H9 (cell line): ENCODE measurements at regions not wholly inside any gene's neighbourhood (a gene's known extent, or its start where the extent isn't known, plus 50 kb on each side); places are given as distances from the start of the nearest gene placed in this dataset.

Experiments
- DNase-seq: peaks from one replicate; pipeline ENCODE4 v3.0.0-alpha.2; 2017
- H2AFZ ChIP-seq: one replicate; pipeline ENCODE4 v1.6.1; 2013; ENCODE audit warnings: mild to moderate bottlenecking, low read length, control low read depth, moderate library complexity
- H2AK5ac ChIP-seq: 2 replicates; pipeline ENCODE4 v1.6.1; 2013; ENCODE audit warnings: low read length, control low read depth, mixed read lengths; ENCODE audit not compliant: insufficient read length
- H2BK120ac ChIP-seq: one replicate; pipeline ENCODE4 v1.6.1; 2013; ENCODE audit warnings: low read depth, mild to moderate bottlenecking, low read length, control low read depth, inconsistent platforms; ENCODE audit not compliant: poor library complexity, severe bottlenecking
- H2BK12ac ChIP-seq: 2 replicates; pipeline ENCODE4 v1.6.1; 2013; ENCODE audit warnings: low read length, control low read depth, mixed read lengths, low read depth; ENCODE audit not compliant: insufficient read length
- H2BK15ac ChIP-seq: 2 replicates; pipeline ENCODE4 v1.6.1; 2013; ENCODE audit warnings: low read depth, low read length, control low read depth
- H2BK20ac ChIP-seq: one replicate; pipeline ENCODE4 v1.6.1; 2013; ENCODE audit warnings: low read depth, mild to moderate bottlenecking, low read length, control low read depth, inconsistent platforms; ENCODE audit not compliant: poor library complexity, severe bottlenecking
- H2BK5ac ChIP-seq: 2 replicates; pipeline ENCODE4 v1.6.1; 2013; ENCODE audit warnings: low read length, control low read depth, mixed read lengths; ENCODE audit not compliant: insufficient read length
- H3K14ac ChIP-seq: 2 replicates; pipeline ENCODE4 v1.6.1; 2013; ENCODE audit warnings: low read length, control low read depth; ENCODE audit not compliant: insufficient read depth
- H3K18ac ChIP-seq: 2 replicates; pipeline ENCODE4 v1.6.1; 2013; ENCODE audit warnings: low read depth, mild to moderate bottlenecking, mixed read lengths, low read length, control low read depth; ENCODE audit not compliant: insufficient read length
- H3K23ac ChIP-seq: 2 replicates; pipeline ENCODE4 v1.6.1; 2013; ENCODE audit warnings: low read length, control low read depth, mixed read lengths, low read depth; ENCODE audit not compliant: insufficient read length
- H3K23me2 ChIP-seq: 2 replicates; pipeline ENCODE4 v1.6.1; 2013; ENCODE audit warnings: low read depth, mild to moderate bottlenecking, mixed read lengths, low read length, control low read depth; ENCODE audit not compliant: insufficient read length, poor library complexity, severe bottlenecking
- H3K27ac ChIP-seq: 2 replicates; pipeline ENCODE4 v1.5.1; 2013; ENCODE audit warnings: low read length, control low read depth, mixed read lengths, low read depth; ENCODE audit not compliant: insufficient read length
- H3K27me3 ChIP-seq: 2 replicates; pipeline ENCODE4 v1.6.1; 2013; ENCODE audit warnings: low read length, control low read depth, inconsistent platforms; ENCODE audit not compliant: insufficient read depth
- H3K4ac ChIP-seq: 2 replicates; pipeline ENCODE4 v1.6.1; 2013; ENCODE audit warnings: low read depth, mild to moderate bottlenecking, control low read depth, inconsistent platforms, low read length, moderate library complexity
- H3K4me1 ChIP-seq: 2 replicates; pipeline ENCODE4 v1.6.1; 2013; ENCODE audit warnings: low read length, control low read depth, inconsistent platforms; ENCODE audit not compliant: insufficient read depth
- H3K4me2 ChIP-seq: 2 replicates; pipeline ENCODE4 v1.6.1; 2013; ENCODE audit warnings: low read length, control low read depth, mixed read lengths; ENCODE audit not compliant: insufficient read length, insufficient read depth
- H3K56ac ChIP-seq: 2 replicates; pipeline ENCODE4 v1.6.1; 2013; ENCODE audit warnings: low read depth, mild to moderate bottlenecking, mixed read lengths, low read length, control low read depth; ENCODE audit not compliant: insufficient read length
- H3K79me1 ChIP-seq: 2 replicates; pipeline ENCODE4 v1.6.1; 2013; ENCODE audit warnings: low read depth, mild to moderate bottlenecking, moderate library complexity, low read length, control low read depth, inconsistent platforms; ENCODE audit not compliant: insufficient read depth, poor library complexity, severe bottlenecking
- H3K79me2 ChIP-seq: 2 replicates; pipeline ENCODE4 v1.6.1; 2013; ENCODE audit warnings: low read length, control low read depth, inconsistent platforms; ENCODE audit not compliant: insufficient read depth
- H3K9ac ChIP-seq: 2 replicates; pipeline ENCODE4 v1.6.1; 2013; ENCODE audit warnings: low read length, control low read depth, mixed read lengths; ENCODE audit not compliant: insufficient read length; ENCODE audit errors: extremely low read depth
- H3K9me3 ChIP-seq: one replicate; pipeline ENCODE4 v1.6.1; 2013; ENCODE audit warnings: low read depth, low read length, inconsistent platforms; ENCODE audit not compliant: control insufficient read depth
- H3T11ph ChIP-seq: one replicate; pipeline ENCODE4 v1.6.1; 2013; ENCODE audit warnings: mild to moderate bottlenecking, low read length, control low read depth, inconsistent platforms
- H4K20me1 ChIP-seq: one replicate; pipeline ENCODE4 v1.6.1; 2013; ENCODE audit not compliant: control insufficient read depth, insufficient read length, insufficient read depth
- H4K5ac ChIP-seq: 2 replicates; pipeline ENCODE4 v1.6.1; 2013; ENCODE audit warnings: low read depth, mild to moderate bottlenecking, mixed read lengths, low read length, control low read depth; ENCODE audit not compliant: insufficient read length
- H4K8ac ChIP-seq: replicated peaks from 2 replicates; pipeline ENCODE4 v1.6.1; 2013; ENCODE audit warnings: low read length, control low read depth, mixed read lengths, low read depth; ENCODE audit not compliant: insufficient read length
- H4K91ac ChIP-seq: 2 replicates; pipeline ENCODE4 v1.6.1; 2013; ENCODE audit warnings: low read depth, mild to moderate bottlenecking, moderate library complexity, mixed read lengths, low read length, control low read depth; ENCODE audit not compliant: insufficient read length
- H3K27ac Mint-ChIP-seq, 3 experiments: 2 replicates in 2 of 3; 3 replicates in 1 of 3; pipeline ENCODE4 v1.8.0; 2020 to 2021; ENCODE audit warnings: mixed read lengths in 3 of 3, mild to moderate bottlenecking in 1 of 3, moderate library complexity in 1 of 3
- H3K27me3 Mint-ChIP-seq: 2 replicates; pipeline ENCODE4 v1.8.0; 2021; ENCODE audit warnings: low read depth, mild to moderate bottlenecking, moderate library complexity, mixed read lengths
- H3K36me3 Mint-ChIP-seq, 3 experiments: 2 replicates in 2 of 3; 3 replicates in 1 of 3; pipeline ENCODE4 v1.8.0; 2020 to 2021; ENCODE audit warnings: low read depth in 3 of 3, mixed read lengths in 3 of 3; ENCODE audit not compliant: insufficient read depth in 1 of 3
- H3K4me1 Mint-ChIP-seq, 2 experiments: 2 replicates each; pipeline ENCODE4 v1.8.0; 2020; ENCODE audit warnings: mixed read lengths in 2 of 2
- H3K4me3 Mint-ChIP-seq, 2 experiments: 2 replicates in 1 of 2; 3 replicates in 1 of 2; pipeline ENCODE4 v1.8.0; 2020 to 2021; ENCODE audit warnings: mild to moderate bottlenecking in 2 of 2, mixed read lengths in 2 of 2, moderate library complexity in 1 of 2
- H3K9me3 Mint-ChIP-seq, 2 experiments: 2 replicates in 1 of 2; 3 replicates in 1 of 2; pipeline ENCODE4 v1.8.0; 2020; ENCODE audit warnings: mild to moderate bottlenecking in 2 of 2, mixed read lengths in 2 of 2, moderate library complexity in 1 of 2
- WGBS: extraction: QIAGEN DNeasy Blood & Tissue Kit; methylation state at CpG from one replicate; pipeline ENCODE4 v1.1.7; 2013; ENCODE audit warnings: missing lambda C conversion rate, low lambda C conversion rate, mixed read lengths; ENCODE audit not compliant: insufficient read length; ENCODE audit errors: extremely low coverage; 5-methylcytosine and 5-hydroxymethylcytosine counted together
- TF ChIP-seq, protein P1 (sequence below): fragments of 200-600 bp; sonication (generic); conservative IDR thresholded peaks from 3 replicates; pipeline ENCODE4 v1.8.0; 2021; ENCODE audit warnings: antibody characterized with exemption, mild to moderate bottlenecking

DNA sequence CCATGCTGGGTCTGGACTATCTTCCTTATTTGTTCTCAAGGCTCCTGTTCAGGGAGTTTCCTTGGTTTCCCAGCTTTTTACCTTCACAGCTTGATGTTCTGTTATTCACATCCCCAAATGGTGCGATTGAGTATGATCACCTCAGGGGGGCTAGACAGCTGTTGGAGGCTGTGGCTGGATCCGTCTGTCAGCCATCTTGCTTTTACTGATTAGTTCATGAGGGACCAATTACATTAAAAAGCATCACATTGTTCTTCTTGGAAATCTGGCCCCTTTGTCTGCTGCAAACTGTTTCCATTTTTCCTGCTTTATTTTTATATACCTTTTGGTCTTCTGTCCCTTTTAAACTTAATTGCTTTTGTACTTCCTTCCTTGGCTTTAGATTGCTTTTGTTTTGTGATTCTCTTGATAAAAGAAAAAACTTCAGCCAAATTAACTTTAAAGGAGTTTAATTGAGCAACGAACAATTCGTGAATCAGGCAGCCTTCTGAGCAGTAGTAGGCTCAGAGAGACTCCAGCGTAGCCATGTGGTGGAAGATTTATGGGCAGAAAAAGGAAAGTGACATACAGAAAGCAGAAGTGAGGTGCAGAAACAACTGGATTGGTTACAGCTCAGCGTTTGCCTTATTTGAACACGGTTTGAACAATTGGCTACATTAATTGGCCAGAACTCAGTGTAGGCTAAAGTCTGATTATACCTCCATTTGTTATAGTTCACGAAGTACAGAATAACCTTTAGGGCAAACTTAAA, 208.7 kb downstream of the AEBP2 start:
- Histone ChIP-seq H3K9me3 (no peaks in the 10 kb centered on the region), H4K20me1 (no peaks in the 10 kb centered on the region), H3K14ac (no peak overlapping the region), H3T11ph (no peak overlapping the region), H3K56ac (no peak overlapping the region), H2BK5ac (no peak overlapping the region), H3K27me3 (no peaks in the 10 kb centered on the region), H3K18ac (no peak overlapping the region), H3K23ac (no peak overlapping the region), H4K5ac (no peak overlapping the region), H2BK20ac (no peak overlapping the region), H3K23me2 (no peaks in the 10 kb centered on the region), H2BK12ac (no peak overlapping the region), H2BK15ac (no peak overlapping the region), H4K8ac (no peak overlapping the region), H3K9ac (no peak overlapping the region), H3K4me1 (no peaks in the 10 kb centered on the region), H2AFZ (no peak overlapping the region), H3K4ac (no peak overlapping the region), H4K91ac (no peak overlapping the region), H3K4me2 (no peak overlapping the region), H2AK5ac (no peak overlapping the region), H3K27ac (no peak overlapping the region), H3K79me1 (no peaks in the 10 kb centered on the region), H3K79me2 (no peaks in the 10 kb centered on the region), H2BK120ac (no peak overlapping the region)
- Mint-ChIP-seq H3K36me3 (peaks cover 13 to 20% (median 15%) of the 10 kb centered on the region in 3 experiments), H3K27ac (peak overlapping the region in 1 of 3 experiments; percentile 9; a peak in 1 of 7 replicates), H3K4me3 (no peak overlapping the region), H3K4me1 (peaks cover 5 to 12% of the 10 kb centered on the region in 2 experiments), H3K9me3 (peaks cover 12 to 18% of the 10 kb centered on the region in 2 experiments), H3K27me3 (no peaks in the 10 kb centered on the region)
- TF ChIP-seq, protein P1, sequence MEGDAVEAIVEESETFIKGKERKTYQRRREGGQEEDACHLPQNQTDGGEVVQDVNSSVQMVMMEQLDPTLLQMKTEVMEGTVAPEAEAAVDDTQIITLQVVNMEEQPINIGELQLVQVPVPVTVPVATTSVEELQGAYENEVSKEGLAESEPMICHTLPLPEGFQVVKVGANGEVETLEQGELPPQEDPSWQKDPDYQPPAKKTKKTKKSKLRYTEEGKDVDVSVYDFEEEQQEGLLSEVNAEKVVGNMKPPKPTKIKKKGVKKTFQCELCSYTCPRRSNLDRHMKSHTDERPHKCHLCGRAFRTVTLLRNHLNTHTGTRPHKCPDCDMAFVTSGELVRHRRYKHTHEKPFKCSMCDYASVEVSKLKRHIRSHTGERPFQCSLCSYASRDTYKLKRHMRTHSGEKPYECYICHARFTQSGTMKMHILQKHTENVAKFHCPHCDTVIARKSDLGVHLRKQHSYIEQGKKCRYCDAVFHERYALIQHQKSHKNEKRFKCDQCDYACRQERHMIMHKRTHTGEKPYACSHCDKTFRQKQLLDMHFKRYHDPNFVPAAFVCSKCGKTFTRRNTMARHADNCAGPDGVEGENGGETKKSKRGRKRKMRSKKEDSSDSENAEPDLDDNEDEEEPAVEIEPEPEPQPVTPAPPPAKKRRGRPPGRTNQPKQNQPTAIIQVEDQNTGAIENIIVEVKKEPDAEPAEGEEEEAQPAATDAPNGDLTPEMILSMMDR = no peak
- WGBS = no CpG with 5 or more reads among the region's 8 CpGs
- DNase-seq = no peak
